ENCODE measurements at regions not wholly inside any gene's neighbourhood (a gene's known extent, or its start where the extent isn't known, plus 50 kb on each side); places are given as distances from the start of the nearest gene placed in this dataset.
"Not testable (repeated sequence)": the region's sequence is repeated elsewhere in the genome, so short reads cannot be mapped to it uniquely, and the experiment has no call there.

DNA sequence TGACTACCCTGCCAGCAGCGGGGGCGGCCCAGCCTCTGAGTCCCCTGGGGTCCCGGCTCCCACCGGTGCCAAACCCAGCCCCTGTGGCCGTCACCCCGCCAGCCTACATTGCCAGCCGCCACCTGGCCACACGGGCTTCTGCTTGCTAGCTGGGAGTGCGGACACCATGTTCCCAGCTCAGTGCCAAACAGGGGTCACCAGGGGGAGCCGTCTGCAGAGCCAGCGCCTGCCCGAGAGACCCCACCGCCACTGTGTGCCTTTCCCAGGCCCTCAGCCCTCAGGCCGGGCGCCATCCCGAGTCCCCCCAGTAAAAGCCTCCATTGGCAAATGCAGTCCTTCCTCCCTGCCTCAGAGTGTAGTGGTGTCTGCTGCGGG lies 3026.8 kb upstream of the TEKT4 start:
- TF ChIP-seq, protein P1, sequence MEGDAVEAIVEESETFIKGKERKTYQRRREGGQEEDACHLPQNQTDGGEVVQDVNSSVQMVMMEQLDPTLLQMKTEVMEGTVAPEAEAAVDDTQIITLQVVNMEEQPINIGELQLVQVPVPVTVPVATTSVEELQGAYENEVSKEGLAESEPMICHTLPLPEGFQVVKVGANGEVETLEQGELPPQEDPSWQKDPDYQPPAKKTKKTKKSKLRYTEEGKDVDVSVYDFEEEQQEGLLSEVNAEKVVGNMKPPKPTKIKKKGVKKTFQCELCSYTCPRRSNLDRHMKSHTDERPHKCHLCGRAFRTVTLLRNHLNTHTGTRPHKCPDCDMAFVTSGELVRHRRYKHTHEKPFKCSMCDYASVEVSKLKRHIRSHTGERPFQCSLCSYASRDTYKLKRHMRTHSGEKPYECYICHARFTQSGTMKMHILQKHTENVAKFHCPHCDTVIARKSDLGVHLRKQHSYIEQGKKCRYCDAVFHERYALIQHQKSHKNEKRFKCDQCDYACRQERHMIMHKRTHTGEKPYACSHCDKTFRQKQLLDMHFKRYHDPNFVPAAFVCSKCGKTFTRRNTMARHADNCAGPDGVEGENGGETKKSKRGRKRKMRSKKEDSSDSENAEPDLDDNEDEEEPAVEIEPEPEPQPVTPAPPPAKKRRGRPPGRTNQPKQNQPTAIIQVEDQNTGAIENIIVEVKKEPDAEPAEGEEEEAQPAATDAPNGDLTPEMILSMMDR (IDR thresholded peaks at IDR 0.05) = not testable (repeated sequence)
- TF ChIP-seq RCOR1 (IDR thresholded peaks at IDR 0.05; ENCODE audit: low read length); POLR2AphosphoS5 (IDR thresholded peaks at IDR 0.05; ENCODE audit: low read depth, low read length); GABPA (IDR thresholded peaks at IDR 0.05; ENCODE audit: low read depth); TAF1 (IDR thresholded peaks at IDR 0.05; ENCODE audit: borderline replicate concordance, low read depth, low read length); GATA2 (CRISPR knock-in tag; IDR thresholded peaks at IDR 0.05): not testable (repeated sequence)

Data from SK-N-SH (cell line).